ENCODE measurements at regions not wholly inside any gene's neighbourhood (a gene's known extent, or its start where the extent isn't known, plus 50 kb on each side); places are given as distances from the start of the nearest gene placed in this dataset.

DNA sequence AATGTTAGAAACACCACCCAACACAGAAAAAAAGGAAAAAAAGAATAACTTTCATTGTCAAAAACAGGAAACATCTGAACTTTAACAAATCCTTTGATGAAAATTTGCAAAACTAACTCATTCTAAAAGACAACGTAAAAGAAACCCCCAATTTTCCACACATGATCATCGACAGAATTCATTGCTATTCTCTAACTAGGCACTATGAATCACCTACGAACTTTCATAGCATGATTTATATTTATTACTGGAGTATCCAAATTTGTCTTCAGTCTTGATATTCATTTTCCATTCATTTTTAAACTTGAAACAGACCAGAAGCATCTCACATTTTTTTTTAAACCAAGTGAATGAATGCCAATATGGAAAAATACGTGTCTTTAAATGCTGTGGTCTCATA lies 514.6 kb downstream of the TLE4 start:
- TF ChIP-seq, protein P1, sequence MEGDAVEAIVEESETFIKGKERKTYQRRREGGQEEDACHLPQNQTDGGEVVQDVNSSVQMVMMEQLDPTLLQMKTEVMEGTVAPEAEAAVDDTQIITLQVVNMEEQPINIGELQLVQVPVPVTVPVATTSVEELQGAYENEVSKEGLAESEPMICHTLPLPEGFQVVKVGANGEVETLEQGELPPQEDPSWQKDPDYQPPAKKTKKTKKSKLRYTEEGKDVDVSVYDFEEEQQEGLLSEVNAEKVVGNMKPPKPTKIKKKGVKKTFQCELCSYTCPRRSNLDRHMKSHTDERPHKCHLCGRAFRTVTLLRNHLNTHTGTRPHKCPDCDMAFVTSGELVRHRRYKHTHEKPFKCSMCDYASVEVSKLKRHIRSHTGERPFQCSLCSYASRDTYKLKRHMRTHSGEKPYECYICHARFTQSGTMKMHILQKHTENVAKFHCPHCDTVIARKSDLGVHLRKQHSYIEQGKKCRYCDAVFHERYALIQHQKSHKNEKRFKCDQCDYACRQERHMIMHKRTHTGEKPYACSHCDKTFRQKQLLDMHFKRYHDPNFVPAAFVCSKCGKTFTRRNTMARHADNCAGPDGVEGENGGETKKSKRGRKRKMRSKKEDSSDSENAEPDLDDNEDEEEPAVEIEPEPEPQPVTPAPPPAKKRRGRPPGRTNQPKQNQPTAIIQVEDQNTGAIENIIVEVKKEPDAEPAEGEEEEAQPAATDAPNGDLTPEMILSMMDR (IDR thresholded peaks at IDR 0.05; ENCODE audit: poor library complexity): no peak
- TF ChIP-seq EZH2phosphoT487 (IDR thresholded peaks at IDR 0.05; ENCODE audit: low read depth, severe bottlenecking, unreplicated experiment) (no peak), EZH2 (IDR thresholded peaks at IDR 0.05; ENCODE audit: borderline replicate concordance) (no peak)
- 76% methylated on average over 4 of the region's 4 CpGs for WGBS (ENCODE audit: low lambda C conversion rate, missing lambda C conversion rate)
- DNase-seq (ENCODE audit: low spot score): no peak
- Histone ChIP-seq H3K4me3 (no peak overlapping the region), H3K9me3 (ENCODE audit: low read depth) (no peaks in the 10 kb centered on the region), H3K9me2 (replicated peaks; ENCODE audit: insufficient read depth) (no peaks in the 10 kb centered on the region), H3K79me2 (no peaks in the 10 kb centered on the region), H3K27me3 (no peaks in the 10 kb centered on the region), H3K4me2 (no peak overlapping the region), H3K27ac (no peak overlapping the region), H4K20me1 (ENCODE audit: insufficient read depth, poor library complexity, severe bottlenecking) (no peaks in the 10 kb centered on the region), H3K36me3 (replicated peaks; ENCODE audit: insufficient read depth, low read depth) (no peaks in the 10 kb centered on the region), H2AFZ (no peak overlapping the region), H3K4me1 (ENCODE audit: insufficient read depth) (no peaks in the 10 kb centered on the region)

DNA sequence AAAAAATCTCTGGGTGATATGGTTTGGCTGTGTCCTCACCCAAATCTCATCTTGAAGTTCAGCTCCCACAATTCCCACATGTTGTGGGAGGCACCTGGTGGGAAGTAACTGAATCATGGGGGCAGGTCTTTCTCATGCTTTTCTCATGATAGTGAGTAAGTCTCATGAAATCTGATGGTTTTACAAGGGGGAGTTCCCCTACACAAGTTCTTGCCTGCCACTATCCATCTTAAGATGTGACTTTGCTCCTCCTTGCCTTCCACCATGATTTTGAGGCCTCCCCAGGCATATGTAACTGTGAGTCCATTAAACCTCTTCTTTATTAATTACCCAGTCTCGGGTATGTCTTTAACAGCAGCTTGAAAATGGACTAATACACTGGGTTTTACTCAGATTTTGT lies 513.9 kb downstream of the TLE4 start:
- Histone ChIP-seq H3K79me2 (no peaks in the 10 kb centered on the region), H3K4me1 (ENCODE audit: insufficient read depth) (no peaks in the 10 kb centered on the region), H2AFZ (no peak overlapping the region), H3K36me3 (replicated peaks; ENCODE audit: insufficient read depth, low read depth) (no peaks in the 10 kb centered on the region), H3K9me3 (ENCODE audit: low read depth) (no peaks in the 10 kb centered on the region), H4K20me1 (ENCODE audit: insufficient read depth, poor library complexity, severe bottlenecking) (no peaks in the 10 kb centered on the region), H3K9me2 (replicated peaks; ENCODE audit: insufficient read depth) (no peaks in the 10 kb centered on the region), H3K27me3 (no peaks in the 10 kb centered on the region), H3K4me3 (no peak overlapping the region), H3K27ac (no peak overlapping the region), H3K4me2 (no peak overlapping the region)
- TF ChIP-seq EZH2phosphoT487 (IDR thresholded peaks at IDR 0.05; ENCODE audit: low read depth, severe bottlenecking, unreplicated experiment) (no peak), EZH2 (IDR thresholded peaks at IDR 0.05; ENCODE audit: borderline replicate concordance) (no peak)
- TF ChIP-seq, protein P1 (IDR thresholded peaks at IDR 0.05; ENCODE audit: poor library complexity): no peak
- DNase-seq (ENCODE audit: low spot score): no peak
- 87% methylated on average over 1 of the region's 1 CpG for WGBS (ENCODE audit: low lambda C conversion rate, missing lambda C conversion rate)

DNA sequence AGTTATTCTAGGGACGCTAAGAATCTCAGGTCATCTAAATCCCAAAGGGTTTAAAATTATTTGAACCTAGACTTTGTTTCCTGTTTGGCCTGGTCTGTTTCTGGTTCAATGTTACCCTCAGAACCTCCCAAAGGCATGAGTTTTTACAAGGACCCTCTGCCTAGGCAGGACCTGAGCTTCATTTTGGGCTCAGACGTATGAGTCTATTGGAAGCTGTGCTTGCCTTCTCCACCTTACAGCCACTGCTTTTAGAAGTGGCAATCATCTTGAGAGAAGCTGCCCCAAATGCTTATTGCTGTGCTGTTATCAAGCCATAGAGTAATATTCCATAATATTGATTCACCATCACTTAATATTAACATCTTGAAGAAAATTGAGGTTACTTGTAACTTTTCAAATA lies 510.4 kb downstream of the TLE4 start:
- Histone ChIP-seq H3K4me3 (no peak overlapping the region), H2AFZ (no peak overlapping the region), H3K27me3 (no peaks in the 10 kb centered on the region), H3K36me3 (replicated peaks; ENCODE audit: insufficient read depth, low read depth) (no peaks in the 10 kb centered on the region), H3K9me3 (ENCODE audit: low read depth) (no peaks in the 10 kb centered on the region), H4K20me1 (ENCODE audit: insufficient read depth, poor library complexity, severe bottlenecking) (no peaks in the 10 kb centered on the region), H3K27ac (no peak overlapping the region), H3K4me2 (no peak overlapping the region), H3K4me1 (ENCODE audit: insufficient read depth) (no peaks in the 10 kb centered on the region), H3K9me2 (replicated peaks; ENCODE audit: insufficient read depth) (no peaks in the 10 kb centered on the region), H3K79me2 (no peaks in the 10 kb centered on the region)
- TF ChIP-seq, protein P1 (IDR thresholded peaks at IDR 0.05; ENCODE audit: poor library complexity): no peak
- no peak for TF ChIP-seq EZH2 (IDR thresholded peaks at IDR 0.05; ENCODE audit: borderline replicate concordance)
- TF ChIP-seq EZH2phosphoT487 (IDR thresholded peaks at IDR 0.05; ENCODE audit: low read depth, severe bottlenecking, unreplicated experiment): no peak
- 98% methylated on average over 2 of the region's 2 CpGs for WGBS (ENCODE audit: low lambda C conversion rate, missing lambda C conversion rate)
- DNase-seq (ENCODE audit: low spot score): no peak

DNA sequence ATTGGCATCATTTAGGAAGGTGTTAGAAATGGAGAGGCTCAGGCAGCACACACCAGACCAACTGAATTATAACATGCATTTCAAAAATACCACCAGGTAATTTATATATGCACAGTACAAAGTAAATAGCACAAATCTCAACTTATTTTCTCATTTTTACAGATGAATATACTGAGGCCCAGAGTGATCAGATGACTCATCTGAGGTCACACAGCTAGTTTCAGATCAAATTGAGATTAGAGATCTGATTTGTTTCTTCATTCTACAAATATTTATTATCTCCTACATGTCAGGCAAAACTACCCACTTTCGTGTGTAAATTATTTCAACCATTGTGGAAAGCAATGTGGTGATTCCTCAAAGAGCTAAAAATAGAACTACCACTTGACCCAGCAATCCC lies 507.1 kb downstream of the TLE4 start:
- no peak overlapping the region for H3K4me3 ChIP-seq
- H3K4me1 ChIP-seq (ENCODE audit: insufficient read depth): no peaks in the 10 kb centered on the region
- H3K9me2 ChIP-seq (replicated peaks; ENCODE audit: insufficient read depth): no peaks in the 10 kb centered on the region
- no peaks in the 10 kb centered on the region for H3K79me2 ChIP-seq
- H2AFZ ChIP-seq: no peak overlapping the region
- H3K9me3 ChIP-seq (ENCODE audit: low read depth): no peaks in the 10 kb centered on the region
- WGBS (ENCODE audit: low lambda C conversion rate, missing lambda C conversion rate): 86% methylated on average over 1 of the region's 1 CpG
- no peak for TF ChIP-seq EZH2 (IDR thresholded peaks at IDR 0.05; ENCODE audit: borderline replicate concordance)
- TF ChIP-seq, protein P1 (IDR thresholded peaks at IDR 0.05; ENCODE audit: poor library complexity): no peak
- TF ChIP-seq EZH2phosphoT487 (IDR thresholded peaks at IDR 0.05; ENCODE audit: low read depth, severe bottlenecking, unreplicated experiment): no peak
- no peaks in the 10 kb centered on the region for H3K36me3 ChIP-seq (replicated peaks; ENCODE audit: insufficient read depth, low read depth)
- DNase-seq (ENCODE audit: low spot score): no peak
- H3K27ac ChIP-seq: no peak overlapping the region
- H3K27me3 ChIP-seq: no peaks in the 10 kb centered on the region
- no peak overlapping the region for H3K4me2 ChIP-seq
- H4K20me1 ChIP-seq (ENCODE audit: insufficient read depth, poor library complexity, severe bottlenecking): no peaks in the 10 kb centered on the region

All from hepatocyte (in vitro differentiated cells).